CD14-positive monocyte (primary cell): ENCODE measurements at regions not wholly inside any gene's neighbourhood (a gene's known extent, or its start where the extent isn't known, plus 50 kb on each side); places are given as distances from the start of the nearest gene placed in this dataset.

ENCODE experiments used
- DNase-seq, 3 donors: peaks; one replicate each; pipeline ENCODE4 v3.0.0-alpha.2; 2011 to 2022
- H2AFZ ChIP-seq: 2 replicates; pipeline ENCODE4 v1.6.0; 2012; ENCODE audit warnings: mild to moderate bottlenecking, low read depth, low read length, inconsistent platforms; ENCODE audit not compliant: insufficient read depth, poor library complexity, severe bottlenecking
- H3K27ac ChIP-seq, 2 donors: 1 replicate in 1 of 2; 2 replicates in 1 of 2; pipeline ENCODE4 v1.5.1; 2012 to 2013; ENCODE audit warnings: low read length in 2 of 2, control low read depth in 1 of 2, inconsistent platforms in 1 of 2, low read depth in 1 of 2, mild to moderate bottlenecking in 1 of 2
- H3K27me3 ChIP-seq, 2 donors: one replicate each; pipeline versions ENCODE4 v1.6.0 to v1.6.1; 2011 to 2013; ENCODE audit warnings: low read length in 2 of 2; ENCODE audit not compliant: control insufficient read depth in 2 of 2, insufficient read depth in 2 of 2
- H3K36me3 ChIP-seq, 2 donors: replicated peaks in 1 of 2; 1 replicate in 1 of 2; 2 replicates in 1 of 2; pipeline versions ENCODE4 v1.5.1 to v1.6.1; 2012 to 2013; ENCODE audit warnings: low read length in 2 of 2, control low read depth in 1 of 2, inconsistent platforms in 1 of 2, mild to moderate bottlenecking in 1 of 2; ENCODE audit not compliant: insufficient read depth in 2 of 2, control insufficient read depth in 1 of 2
- H3K4me1 ChIP-seq, 2 donors: 1 replicate in 1 of 2; 2 replicates in 1 of 2; pipeline versions ENCODE4 v1.5.1 to v1.6.1; 2012 to 2013; ENCODE audit warnings: low read length in 2 of 2, control low read depth in 1 of 2, inconsistent platforms in 1 of 2, mild to moderate bottlenecking in 1 of 2, moderate library complexity in 1 of 2; ENCODE audit not compliant: insufficient read depth in 2 of 2, control insufficient read depth in 1 of 2
- H3K4me2 ChIP-seq: replicated peaks from 2 replicates; pipeline ENCODE3; 2012; ENCODE audit warnings: low read length, moderate library complexity, mild to moderate bottlenecking; ENCODE audit not compliant: poor library complexity, severe bottlenecking; ENCODE audit errors: extremely low read depth
- H3K4me3 ChIP-seq, 3 experiments: fragments of 200-600 bp in 1 of 3; sonication (generic) in 1 of 3; replicated peaks in 1 of 3; 1 replicate in 2 of 3; 2 replicates in 1 of 3; pipeline ENCODE4 v1.5.1; 2011 to 2013; ENCODE audit warnings: low read length in 3 of 3, mild to moderate bottlenecking in 3 of 3, control low read depth in 2 of 3, low read depth in 2 of 3, inconsistent platforms in 1 of 3, moderate library complexity in 1 of 3
- H3K79me2 ChIP-seq: 2 replicates; pipeline ENCODE4 v1.6.0; 2012; ENCODE audit warnings: mild to moderate bottlenecking, control low read depth, inconsistent platforms, low read length, moderate library complexity; ENCODE audit not compliant: insufficient read depth
- H3K9ac ChIP-seq: 2 replicates; pipeline ENCODE4 v1.6.0; 2017; ENCODE audit warnings: low read length, mild to moderate bottlenecking; ENCODE audit not compliant: insufficient read depth, poor library complexity, severe bottlenecking
- H3K9me3 ChIP-seq, 2 donors: replicated peaks in 1 of 2; 1 replicate in 1 of 2; 2 replicates in 1 of 2; pipeline versions ENCODE4 v1.5.1 to v1.6.1; 2012 to 2013; ENCODE audit warnings: low read length in 2 of 2, control low read depth in 1 of 2; ENCODE audit not compliant: control insufficient read depth in 1 of 2, insufficient read depth in 1 of 2
- H4K20me1 ChIP-seq: 2 replicates; pipeline ENCODE4 v1.6.0; 2012; ENCODE audit warnings: mild to moderate bottlenecking, low read length, control low read depth, moderate library complexity; ENCODE audit not compliant: insufficient read depth
- H3K27ac Mint-ChIP-seq, 7 donors: one replicate each; pipeline ENCODE4 v1.8.0; 2020; ENCODE audit warnings: mild to moderate bottlenecking in 7 of 7, mixed read lengths in 7 of 7, moderate library complexity in 6 of 7, inconsistent platforms in 2 of 7
- H3K27me3 Mint-ChIP-seq, 3 donors: one replicate each; pipeline ENCODE4 v1.8.0; 2021 to 2022; ENCODE audit warnings: low read depth in 3 of 3, mild to moderate bottlenecking in 3 of 3, mixed read lengths in 3 of 3, moderate library complexity in 3 of 3, inconsistent platforms in 1 of 3
- H3K36me3 Mint-ChIP-seq, 2 donors: one replicate each; pipeline ENCODE4 v1.8.0; 2020; ENCODE audit warnings: mixed read lengths in 2 of 2, inconsistent platforms in 1 of 2, mild to moderate bottlenecking in 1 of 2
- H3K4me1 Mint-ChIP-seq: one replicate; pipeline ENCODE4 v1.8.0; 2020; ENCODE audit warnings: mild to moderate bottlenecking, mixed read lengths
- H3K4me3 Mint-ChIP-seq, 2 donors: one replicate each; pipeline ENCODE4 v1.8.0; 2020; ENCODE audit warnings: mild to moderate bottlenecking in 2 of 2, mixed read lengths in 2 of 2, moderate library complexity in 1 of 2
- H3K9me3 Mint-ChIP-seq, 7 donors: one replicate each; pipeline ENCODE4 v1.8.0; 2020 to 2022; ENCODE audit warnings: mixed read lengths in 7 of 7, mild to moderate bottlenecking in 6 of 7, moderate library complexity in 6 of 7, inconsistent platforms in 2 of 7
- CTCF ChIP-seq: fragments of 200-600 bp; IDR thresholded peaks from one replicate; pipeline ENCODE4 v1.8.0; 2022; ENCODE audit warnings: antibody characterized with exemption, mild to moderate bottlenecking
- WGBS: methylation state at CpG from one replicate; pipeline ENCODE4 v1.1.5; 2013; ENCODE audit warnings: missing lambda C conversion rate; ENCODE audit not compliant: insufficient coverage; 5-methylcytosine and 5-hydroxymethylcytosine counted together
- intact Hi-C, 2 donors: fragments of 100-400 bp; cut with micrococcal nuclease; formaldehyde crosslinking; loops; one replicate each; pipeline versions ENCODE4 v1.15.0 to v1.15.1; 2023

DNA sequence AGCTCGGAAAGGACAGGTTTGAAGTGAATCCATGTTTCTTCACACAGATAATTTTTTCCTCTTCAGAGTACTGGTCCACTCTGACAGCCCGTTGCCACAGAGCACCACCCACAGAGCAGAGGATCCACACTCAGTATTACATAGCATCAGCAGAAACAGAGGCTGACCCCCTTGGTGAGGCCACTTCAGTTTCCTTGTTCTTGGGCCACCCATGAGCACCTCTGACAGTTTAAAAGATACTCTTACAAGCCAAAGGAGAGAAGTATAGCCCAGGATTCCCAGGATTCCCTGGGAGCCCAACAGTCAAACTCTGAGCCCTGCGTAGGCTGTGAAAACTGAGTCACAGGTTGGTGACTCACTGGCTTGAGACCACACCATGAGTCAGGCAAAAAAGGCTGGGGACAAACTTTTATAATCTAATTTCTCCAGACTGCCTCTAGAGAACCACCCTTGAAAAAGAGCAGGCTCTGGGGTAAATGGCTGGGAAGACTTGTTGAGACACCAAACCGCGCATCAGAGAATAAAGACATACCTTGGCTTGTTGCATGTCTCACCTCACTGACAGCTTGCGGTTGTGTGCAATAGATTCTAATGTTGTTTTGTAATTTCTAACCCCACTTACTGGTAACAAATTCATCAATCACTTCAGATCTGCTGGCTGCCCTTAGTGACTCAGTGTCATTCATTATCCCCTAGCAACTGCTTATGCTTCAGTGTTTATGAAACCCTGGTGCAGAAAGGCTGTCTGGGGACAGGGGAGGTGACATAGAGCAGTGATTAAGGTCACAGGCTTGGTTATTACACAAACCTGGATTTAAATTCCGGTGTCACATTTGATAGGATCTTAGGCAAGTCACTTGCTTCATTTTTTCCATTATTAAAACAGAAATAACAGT, 56.9 kb upstream of the PRSS23 start:
- H3K36me3 ChIP-seq: no peaks in the 10 kb centered on the region
- H3K4me1 ChIP-seq: peaks cover 6 to 19% of the 10 kb centered on the region in 2 donors
- Mint-ChIP-seq H3K36me3 (no peaks in the 10 kb centered on the region), H3K4me3 (no peak overlapping the region), H3K27ac (peak overlapping the region in 4 of 7 donors; percentile 51 to 76 (median 62)), H3K4me1 (peaks cover 21% of the 10 kb centered on the region), H3K9me3 (peaks cover 0 to 2% (median 0%) of the 10 kb centered on the region in 7 donors), H3K27me3 (peaks cover 0 to 3% (median 1%) of the 10 kb centered on the region in 3 donors)
- DNase-seq: peak; percentile 40 to 78 (median 40)
- intact Hi-C loops: no loop called here
- no peak overlapping the region for H2AFZ ChIP-seq
- H3K4me3 ChIP-seq: no peak overlapping the region
- no peak overlapping the region for H3K4me2 ChIP-seq
- H3K79me2 ChIP-seq: no peaks in the 10 kb centered on the region
- H4K20me1 ChIP-seq: no peaks in the 10 kb centered on the region
- 52% methylated on average over 2 of the region's 7 CpGs for WGBS
- no peak overlapping the region for H3K27ac ChIP-seq
- no peak for TF ChIP-seq CTCF
- H3K27me3 ChIP-seq: no peaks in the 10 kb centered on the region
- H3K9ac ChIP-seq: no peak overlapping the region
- H3K9me3 ChIP-seq: no peaks in the 10 kb centered on the region

- Mint-ChIP-seq H3K36me3 (no peaks in the 10 kb centered on the region), H3K27me3 (peaks cover 0 to 2% (median 1%) of the 10 kb centered on the region in 3 donors), H3K27ac (peak overlapping the region in 3 of 7 donors; percentile 1 to 35 (median 27)), H3K4me1 (peaks cover 21% of the 10 kb centered on the region), H3K9me3 (peaks cover 0 to 2% (median 0%) of the 10 kb centered on the region in 7 donors), H3K4me3 (no peak overlapping the region)
- no peak overlapping the region for H2AFZ ChIP-seq
- WGBS: 91% methylated on average over 5 of the region's 6 CpGs
- no peak overlapping the region for H3K4me2 ChIP-seq
- no peaks in the 10 kb centered on the region for H3K9me3 ChIP-seq
- H3K4me3 ChIP-seq: no peak overlapping the region
- intact Hi-C loops: no loop called here
- H3K36me3 ChIP-seq: no peaks in the 10 kb centered on the region
- no peak for TF ChIP-seq CTCF
- peaks cover 6 to 19% of the 10 kb centered on the region in 2 donors for H3K4me1 ChIP-seq
- H3K79me2 ChIP-seq: no peaks in the 10 kb centered on the region
- no peaks in the 10 kb centered on the region for H3K27me3 ChIP-seq
- H3K27ac ChIP-seq: no peak overlapping the region
- no peak overlapping the region for H3K9ac ChIP-seq
- DNase-seq: no peak
- no peaks in the 10 kb centered on the region for H4K20me1 ChIP-seq
Measured at GRCh38 chr11:86741839-86742805, 58.2 kb upstream of the PRSS23 start.
